Panc1 (cell line): ENCODE measurements at regions not wholly inside any gene's neighbourhood (a gene's known extent, or its start where the extent isn't known, plus 50 kb on each side); places are given as distances from the start of the nearest gene placed in this dataset.

Source experiments
- ATAC-seq: fragments of 200-7000 bp; cut with Tn5 transposase; 2 replicates; pipeline ENCODE4 v1.9.1; 2020; ENCODE audit warnings: mild to moderate bottlenecking, moderate library complexity
- BruUV-seq: library from RNA; stranded (reverse); fragments of 400-500 nt; replicated peaks from 2 replicates; lab custom pipeline; 2021; lab: Mats Ljungman, UMichigan
- CTCF ChIA-PET: fragments of 300-600 bp; sonication (Branson Sonifier 250); formaldehyde crosslinking; loops from one replicate; lab custom pipeline; 2022; ENCODE audit warnings: antibody characterized with exemption; lab: Charles Lee
- POLR2A ChIA-PET: fragments of 300-600 bp; sonication (Branson Sonifier 250); formaldehyde crosslinking; loops from one replicate; lab custom pipeline; 2022; ENCODE audit warnings: antibody characterized with exemption; lab: Charles Lee
- DNase-seq: peaks from one replicate; pipeline ENCODE4 v3.0.0-alpha.2; 2010; ENCODE audit warnings: low read depth, low spot score
- H3K27ac ChIP-seq: 2 replicates; pipeline ENCODE4 v1.5.1; 2011; ENCODE audit warnings: mild to moderate bottlenecking, low read length, inconsistent platforms
- H3K27me3 ChIP-seq: fragments of 200-500 bp; sonication (Bioruptor generic); 2 replicates; pipeline ENCODE4 v1.6.0; 2014; ENCODE audit warnings: low read length, inconsistent platforms; ENCODE audit not compliant: control insufficient read depth, insufficient read depth
- H3K36me3 ChIP-seq: fragments of 200-500 bp; sonication (Bioruptor generic); 2 replicates; pipeline ENCODE4 v1.5.1; 2014; ENCODE audit warnings: inconsistent platforms, mild to moderate bottlenecking, low read length, moderate library complexity; ENCODE audit not compliant: control insufficient read depth, insufficient read depth
- H3K4me1 ChIP-seq: 2 replicates; pipeline ENCODE4 v1.5.1; 2011; ENCODE audit warnings: inconsistent platforms, mild to moderate bottlenecking, low read length, moderate library complexity; ENCODE audit not compliant: control insufficient read depth, insufficient read depth
- H3K4me3 ChIP-seq, 2 experiments: 2 replicates each; pipeline ENCODE4 v1.5.1; 2011 to 2012; ENCODE audit warnings: low read depth in 2 of 2, low read length in 2 of 2, mild to moderate bottlenecking in 2 of 2, inconsistent platforms in 1 of 2, moderate library complexity in 1 of 2
- H3K9me3 ChIP-seq: fragments of 200-500 bp; sonication (Bioruptor generic); 2 replicates; pipeline ENCODE4 v1.5.1; 2014; ENCODE audit warnings: low read depth, mild to moderate bottlenecking, inconsistent platforms, low read length, moderate library complexity; ENCODE audit not compliant: control insufficient read depth, insufficient read depth
- POLR2AphosphoS5 ChIP-seq: IDR thresholded peaks from 2 replicates; pipeline ENCODE4 v1.6.1; 2012; ENCODE audit warnings: mild to moderate bottlenecking, low read depth, low read length, moderate library complexity
- SIN3A ChIP-seq: IDR thresholded peaks from 2 replicates; pipeline ENCODE4 v1.6.1; 2012; ENCODE audit warnings: low read depth, mild to moderate bottlenecking, low read length, moderate library complexity, borderline replicate concordance; ENCODE audit not compliant: insufficient read depth
- TCF7L2 ChIP-seq: IDR thresholded peaks from 2 replicates; pipeline ENCODE4 v1.6.1; 2011; ENCODE audit warnings: mild to moderate bottlenecking, low read depth, low read length, inconsistent platforms
- in situ Hi-C: cut with HindIII; loops from 2 replicates; pipeline ENCODE4 v1.10.0; 2016; ENCODE audit warnings: low sequenced_read_pairs, low pct_unique_long_range_greater_than_20kb
- intact Hi-C: fragments of 100-400 bp; cut with micrococcal nuclease; formaldehyde crosslinking; loops from one replicate; pipeline ENCODE4 v1.10.0; 2022; ENCODE audit not compliant: unreplicated experiment
- TF ChIP-seq, protein P1 (sequence below): fragments of 450-650 bp; IDR thresholded peaks from 2 replicates; pipeline ENCODE4 v1.5.1; 2017; ENCODE audit warnings: mild to moderate bottlenecking
- TF ChIP-seq, protein P2 (sequence below), 2 experiments: IDR thresholded peaks; 2 replicates each; pipeline ENCODE4 v1.6.1; 2011 to 2012; ENCODE audit warnings: low read depth in 2 of 2, control low read depth in 1 of 2, low read length in 1 of 2, mild to moderate bottlenecking in 1 of 2, moderate library complexity in 1 of 2; ENCODE audit not compliant: insufficient read depth in 1 of 2

DNA sequence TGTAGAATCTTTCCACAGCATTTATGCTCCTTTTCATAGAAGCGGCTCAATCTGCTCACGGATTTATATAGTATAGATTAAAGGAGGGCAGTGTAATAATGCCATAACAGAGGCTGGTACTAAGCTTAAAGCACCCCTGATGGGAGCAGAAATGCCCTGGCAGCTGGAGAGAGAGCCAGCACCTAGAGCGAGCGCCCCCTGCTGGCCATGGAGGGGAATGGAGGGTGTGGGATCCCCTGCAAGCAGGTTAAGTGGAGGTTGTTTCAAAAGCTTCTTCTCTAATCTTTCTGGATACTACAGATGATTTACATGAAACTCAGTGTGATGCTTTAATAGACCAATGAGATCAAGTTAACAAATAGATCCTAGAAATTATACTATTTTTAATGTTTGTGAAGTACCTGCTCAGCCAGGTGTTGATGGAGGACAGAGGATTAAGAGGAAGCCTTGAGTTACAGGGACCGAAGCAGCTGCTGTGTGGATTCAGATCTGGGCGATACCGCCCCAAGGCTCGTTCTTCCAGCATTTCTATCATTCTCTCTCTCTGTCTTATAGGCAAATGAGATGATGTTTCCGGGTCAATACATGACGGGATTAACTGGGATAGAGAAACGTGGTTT, 1519.3 kb upstream of the TMEM132C start:
- in situ Hi-C loops (no loop called here), intact Hi-C loops (no loop called here)
- DNase-seq (no peak), ATAC-seq (no peak)
- Histone ChIP-seq H3K9me3 (no peaks in the 10 kb centered on the region), H3K27ac (no peak overlapping the region), H3K4me1 (no peaks in the 10 kb centered on the region), H3K36me3 (no peaks in the 10 kb centered on the region), H3K4me3 (no peak overlapping the region), H3K27me3 (no peaks in the 10 kb centered on the region; the same call in 1 of the 2 replicates)
- TF ChIP-seq, protein P1, sequence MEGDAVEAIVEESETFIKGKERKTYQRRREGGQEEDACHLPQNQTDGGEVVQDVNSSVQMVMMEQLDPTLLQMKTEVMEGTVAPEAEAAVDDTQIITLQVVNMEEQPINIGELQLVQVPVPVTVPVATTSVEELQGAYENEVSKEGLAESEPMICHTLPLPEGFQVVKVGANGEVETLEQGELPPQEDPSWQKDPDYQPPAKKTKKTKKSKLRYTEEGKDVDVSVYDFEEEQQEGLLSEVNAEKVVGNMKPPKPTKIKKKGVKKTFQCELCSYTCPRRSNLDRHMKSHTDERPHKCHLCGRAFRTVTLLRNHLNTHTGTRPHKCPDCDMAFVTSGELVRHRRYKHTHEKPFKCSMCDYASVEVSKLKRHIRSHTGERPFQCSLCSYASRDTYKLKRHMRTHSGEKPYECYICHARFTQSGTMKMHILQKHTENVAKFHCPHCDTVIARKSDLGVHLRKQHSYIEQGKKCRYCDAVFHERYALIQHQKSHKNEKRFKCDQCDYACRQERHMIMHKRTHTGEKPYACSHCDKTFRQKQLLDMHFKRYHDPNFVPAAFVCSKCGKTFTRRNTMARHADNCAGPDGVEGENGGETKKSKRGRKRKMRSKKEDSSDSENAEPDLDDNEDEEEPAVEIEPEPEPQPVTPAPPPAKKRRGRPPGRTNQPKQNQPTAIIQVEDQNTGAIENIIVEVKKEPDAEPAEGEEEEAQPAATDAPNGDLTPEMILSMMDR, result peak; percentile 90
- TF ChIP-seq SIN3A, result no peak
- no peak for TF ChIP-seq TCF7L2
- no peak for TF ChIP-seq POLR2AphosphoS5
- BruUV-seq, result no TSS peak
- ChIA-PET POLR2A (no interaction called here), CTCF (no interaction called here)

DNA sequence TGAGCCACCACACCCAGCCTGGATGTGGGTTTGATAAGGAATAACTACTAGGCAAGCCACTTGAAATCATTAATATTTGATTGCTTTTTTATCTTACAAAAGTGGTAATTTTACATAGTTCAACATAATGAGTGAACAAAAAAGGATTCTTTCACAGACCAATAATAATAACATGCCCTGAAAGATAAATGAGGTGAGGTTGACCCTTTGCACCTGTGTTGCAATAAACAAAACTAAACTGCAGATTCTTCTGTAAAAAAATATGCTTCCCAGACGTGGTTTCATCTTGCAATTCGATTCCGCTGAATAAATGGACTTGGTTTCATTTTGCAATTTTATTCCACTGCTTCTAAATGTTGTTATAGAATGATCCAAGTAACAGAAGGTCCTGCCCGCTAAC, 1514.9 kb upstream of the TMEM132C start:
- Histone ChIP-seq H3K4me3 (no peak overlapping the region), H3K36me3 (no peaks in the 10 kb centered on the region), H3K27me3 (no peaks in the 10 kb centered on the region), H3K4me1 (no peaks in the 10 kb centered on the region), H3K9me3 (no peaks in the 10 kb centered on the region), H3K27ac (no peak overlapping the region)
- no peak for ATAC-seq
- no TSS peak for BruUV-seq
- in situ Hi-C loops, result no loop called here
- ChIA-PET CTCF (no interaction called here), POLR2A (no interaction called here)
- DNase-seq, result no peak
- intact Hi-C loops, result no loop called here
- TF ChIP-seq, protein P2, sequence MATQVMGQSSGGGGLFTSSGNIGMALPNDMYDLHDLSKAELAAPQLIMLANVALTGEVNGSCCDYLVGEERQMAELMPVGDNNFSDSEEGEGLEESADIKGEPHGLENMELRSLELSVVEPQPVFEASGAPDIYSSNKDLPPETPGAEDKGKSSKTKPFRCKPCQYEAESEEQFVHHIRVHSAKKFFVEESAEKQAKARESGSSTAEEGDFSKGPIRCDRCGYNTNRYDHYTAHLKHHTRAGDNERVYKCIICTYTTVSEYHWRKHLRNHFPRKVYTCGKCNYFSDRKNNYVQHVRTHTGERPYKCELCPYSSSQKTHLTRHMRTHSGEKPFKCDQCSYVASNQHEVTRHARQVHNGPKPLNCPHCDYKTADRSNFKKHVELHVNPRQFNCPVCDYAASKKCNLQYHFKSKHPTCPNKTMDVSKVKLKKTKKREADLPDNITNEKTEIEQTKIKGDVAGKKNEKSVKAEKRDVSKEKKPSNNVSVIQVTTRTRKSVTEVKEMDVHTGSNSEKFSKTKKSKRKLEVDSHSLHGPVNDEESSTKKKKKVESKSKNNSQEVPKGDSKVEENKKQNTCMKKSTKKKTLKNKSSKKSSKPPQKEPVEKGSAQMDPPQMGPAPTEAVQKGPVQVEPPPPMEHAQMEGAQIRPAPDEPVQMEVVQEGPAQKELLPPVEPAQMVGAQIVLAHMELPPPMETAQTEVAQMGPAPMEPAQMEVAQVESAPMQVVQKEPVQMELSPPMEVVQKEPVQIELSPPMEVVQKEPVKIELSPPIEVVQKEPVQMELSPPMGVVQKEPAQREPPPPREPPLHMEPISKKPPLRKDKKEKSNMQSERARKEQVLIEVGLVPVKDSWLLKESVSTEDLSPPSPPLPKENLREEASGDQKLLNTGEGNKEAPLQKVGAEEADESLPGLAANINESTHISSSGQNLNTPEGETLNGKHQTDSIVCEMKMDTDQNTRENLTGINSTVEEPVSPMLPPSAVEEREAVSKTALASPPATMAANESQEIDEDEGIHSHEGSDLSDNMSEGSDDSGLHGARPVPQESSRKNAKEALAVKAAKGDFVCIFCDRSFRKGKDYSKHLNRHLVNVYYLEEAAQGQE (IDR thresholded peaks at IDR 0.05; ENCODE audit: insufficient read depth in 1 of 2, low read depth in 2 of 2, low read length in 1 of 2), result no peak
- TF ChIP-seq, protein P1, result no peak
- TF ChIP-seq TCF7L2 (no peak), SIN3A (no peak), POLR2AphosphoS5 (no peak)
